Loucy (cell line): ENCODE measurements at regions not wholly inside any gene's neighbourhood (a gene's known extent, or its start where the extent isn't known, plus 50 kb on each side); places are given as distances from the start of the nearest gene placed in this dataset.

ENCODE experiments used
- H2AFZ ChIP-seq: fragments of 200-600 bp; sonication (generic); 2 replicates; pipeline ENCODE4 v1.6.0; 2016; ENCODE audit warnings: antibody characterized with exemption, mild to moderate bottlenecking, low read length, moderate library complexity
- H3F3A ChIP-seq: fragments of 200-600 bp; 2 replicates; pipeline ENCODE4 v1.6.0; 2016; ENCODE audit warnings: antibody characterized with exemption, low read depth, mild to moderate bottlenecking
- H3K27me3 ChIP-seq: fragments of 200-600 bp; sonication (generic); 2 replicates; pipeline ENCODE4 v1.6.1; 2014; ENCODE audit warnings: low read length, mild to moderate bottlenecking; ENCODE audit not compliant: insufficient read depth, poor library complexity, severe bottlenecking
- H3K36me3 ChIP-seq: fragments of 200-600 bp; sonication (generic); 2 replicates; pipeline ENCODE4 v1.6.1; 2016; ENCODE audit warnings: low read length; ENCODE audit not compliant: insufficient read depth
- H3K4me1 ChIP-seq: fragments of 200-600 bp; sonication (generic); 2 replicates; pipeline ENCODE4 v1.5.1; 2014; ENCODE audit warnings: low read length, mild to moderate bottlenecking; ENCODE audit not compliant: insufficient read depth, poor library complexity, severe bottlenecking
- H3K4me2 ChIP-seq: fragments of 200-600 bp; sonication (generic); 2 replicates; pipeline ENCODE4 v1.6.0; 2014; ENCODE audit warnings: antibody characterized with exemption, low read length, low read depth, mild to moderate bottlenecking; ENCODE audit not compliant: poor library complexity, severe bottlenecking
- H3K4me3 ChIP-seq: fragments of 200-600 bp; sonication (generic); 2 replicates; pipeline ENCODE4 v1.5.1; 2014; ENCODE audit warnings: low read length, mild to moderate bottlenecking, mixed read lengths; ENCODE audit not compliant: poor library complexity, severe bottlenecking
- H3K79me2 ChIP-seq: fragments of 200-600 bp; sonication (generic); 2 replicates; pipeline ENCODE4 v1.6.1; 2014; ENCODE audit warnings: low read length; ENCODE audit not compliant: insufficient read depth
- H3K9ac ChIP-seq: fragments of 200-600 bp; sonication (generic); 2 replicates; pipeline ENCODE4 v1.6.0; 2014; ENCODE audit warnings: mild to moderate bottlenecking, low read depth, low read length, moderate library complexity; ENCODE audit not compliant: poor library complexity, severe bottlenecking
- H3K9me2 ChIP-seq: fragments of 200-600 bp; sonication (generic); replicated peaks from 2 replicates; pipeline ENCODE4 v1.6.1; 2016; ENCODE audit warnings: low read depth, low read length, mixed read lengths
- H3K9me3 ChIP-seq: fragments of 200-600 bp; sonication (generic); 2 replicates; pipeline ENCODE4 v1.6.1; 2014; ENCODE audit warnings: mild to moderate bottlenecking, antibody characterized with exemption, low read length, low read depth; ENCODE audit not compliant: insufficient read depth
- H4K20me1 ChIP-seq: fragments of 200-600 bp; sonication (generic); 2 replicates; pipeline ENCODE4 v1.6.0; 2014; ENCODE audit warnings: antibody characterized with exemption, low read length, mild to moderate bottlenecking; ENCODE audit not compliant: insufficient read depth, poor library complexity, severe bottlenecking
- CTCF ChIP-seq: fragments of 200-600 bp; sonication (generic); conservative IDR thresholded peaks from 2 replicates; pipeline ENCODE4 v1.5.1; 2014; ENCODE audit warnings: mild to moderate bottlenecking, antibody characterized with exemption, low read length
- EZH2phosphoT487 ChIP-seq: fragments of 200-600 bp; IDR thresholded peaks from 2 replicates; pipeline ENCODE4 v1.6.1; 2018; ENCODE audit warnings: antibody characterized with exemption, mild to moderate bottlenecking, moderate library complexity, borderline replicate concordance

GRCh38 chr2:175371378-175371777 lies 189.9 kb upstream of the ATP5MC3 start:
- H3K4me2 ChIP-seq, result no peak overlapping the region
- H3K36me3 ChIP-seq, result no peaks in the 10 kb centered on the region
- peaks cover 45% of the 10 kb centered on the region for H3K4me1 ChIP-seq
- H3K9ac ChIP-seq, result no peak overlapping the region
- H2AFZ ChIP-seq, result no peak overlapping the region
- H4K20me1 ChIP-seq, result no peaks in the 10 kb centered on the region
- no peaks in the 10 kb centered on the region for H3K27me3 ChIP-seq
- no peaks in the 10 kb centered on the region for H3K79me2 ChIP-seq
- peaks cover 4% of the 10 kb centered on the region; the same call in 1 of the 2 replicates for H3F3A ChIP-seq
- no peak overlapping the region for H3K4me3 ChIP-seq
- no peak for TF ChIP-seq CTCF
- TF ChIP-seq EZH2phosphoT487, result no peak
- H3K9me2 ChIP-seq, result no peaks in the 10 kb centered on the region
- H3K9me3 ChIP-seq, result no peaks in the 10 kb centered on the region

- no peak overlapping the region for H3K4me3 ChIP-seq
- H3K27me3 ChIP-seq, result no peaks in the 10 kb centered on the region
- no peaks in the 10 kb centered on the region for H3K9me2 ChIP-seq
- peaks cover 11% of the 10 kb centered on the region for H3K4me1 ChIP-seq
- H3K79me2 ChIP-seq, result no peaks in the 10 kb centered on the region
- H3F3A ChIP-seq, result no peaks in the 10 kb centered on the region
- H4K20me1 ChIP-seq, result no peaks in the 10 kb centered on the region
- no peaks in the 10 kb centered on the region for H3K9me3 ChIP-seq
- no peaks in the 10 kb centered on the region for H3K36me3 ChIP-seq
- no peak overlapping the region for H3K4me2 ChIP-seq
- TF ChIP-seq CTCF, result peak; percentile 96
- TF ChIP-seq EZH2phosphoT487, result no peak
- H2AFZ ChIP-seq, result 0 out of 2 replicates have a peak overlapping the region, but pooled peaks have one; percentile 28
- no peak overlapping the region for H3K9ac ChIP-seq
Observed at GRCh38 chr2:175366815-175367214, 185.3 kb upstream of the ATP5MC3 start.

GRCh38 chr2:175363699-175364098 lies 182.2 kb upstream of the ATP5MC3 start:
- no peaks in the 10 kb centered on the region for H3K9me2 ChIP-seq
- TF ChIP-seq EZH2phosphoT487 (no peak), CTCF (no peak)
- no peak overlapping the region for H3K9ac ChIP-seq
- H3K4me2 ChIP-seq, result no peak overlapping the region
- no peaks in the 10 kb centered on the region for H3K9me3 ChIP-seq
- no peaks in the 10 kb centered on the region for H3F3A ChIP-seq
- H3K27me3 ChIP-seq, result no peaks in the 10 kb centered on the region
- no peaks in the 10 kb centered on the region for H3K36me3 ChIP-seq
- no peak overlapping the region for H2AFZ ChIP-seq
- no peak overlapping the region for H3K4me3 ChIP-seq
- H4K20me1 ChIP-seq, result no peaks in the 10 kb centered on the region
- peaks cover 3% of the 10 kb centered on the region for H3K4me1 ChIP-seq
- no peaks in the 10 kb centered on the region for H3K79me2 ChIP-seq
